Heart left ventricle (tissue), 16 donors: ENCODE measurements at regions not wholly inside any gene's neighbourhood (a gene's known extent, or its start where the extent isn't known, plus 50 kb on each side); places are given as distances from the start of the nearest gene placed in this dataset.

Experiments
- ATAC-seq, 4 donors: fragments of 200-7000 bp; cut with Tn5 transposase; one replicate each; pipeline ENCODE4 v1.9.1; 2020 to 2022; ENCODE audit warnings: moderate library complexity in 4 of 4, mild to moderate bottlenecking in 3 of 4, moderate number of reproducible peaks in 1 of 4
- DNase-seq, 5 donors: peaks; one replicate each; pipeline ENCODE4 v3.0.0-alpha.2; 2020
- H3K27ac ChIP-seq, 12 donors: fragments of 200-600 bp; sonication (generic) in 4 of 12; one replicate each; pipeline versions ENCODE4 v1.5.0 to v1.8.0; 2016 to 2022; ENCODE audit warnings: mild to moderate bottlenecking in 2 of 12
- H3K27me3 ChIP-seq, 9 donors: fragments of 200-600 bp; sonication (generic) in 2 of 9; one replicate each; pipeline versions ENCODE4 v1.5.1 to v1.8.0; 2016 to 2022; ENCODE audit warnings: mild to moderate bottlenecking in 3 of 9
- H3K36me3 ChIP-seq, 9 donors: fragments of 200-600 bp; sonication (generic) in 2 of 9; one replicate each; pipeline versions ENCODE4 v1.5.0 to v1.8.0; 2018 to 2022; ENCODE audit warnings: mild to moderate bottlenecking in 2 of 9
- H3K4me1 ChIP-seq, 12 donors: fragments of 200-600 bp; sonication (generic) in 4 of 12; one replicate each; pipeline versions ENCODE4 v1.5.0 to v1.8.0; 2016 to 2022; ENCODE audit warnings: mild to moderate bottlenecking in 3 of 12
- H3K4me3 ChIP-seq, 12 donors: fragments of 200-600 bp; sonication (generic) in 4 of 12; one replicate each; pipeline versions ENCODE4 v1.5.0 to v1.8.0; 2017 to 2022; ENCODE audit warnings: mild to moderate bottlenecking in 9 of 12, moderate library complexity in 4 of 12
- H3K9me3 ChIP-seq, 12 donors: fragments of 200-600 bp; sonication (generic) in 4 of 12; one replicate each; pipeline versions ENCODE4 v1.5.0 to v1.8.0; 2016 to 2022; ENCODE audit warnings: mild to moderate bottlenecking in 1 of 12
- POLR2A ChIP-seq, 2 donors: fragments of 450-650 bp; IDR thresholded peaks; one replicate each; pipeline ENCODE4 v1.6.1; 2017; ENCODE audit warnings: antibody characterized with exemption in 2 of 2, mild to moderate bottlenecking in 2 of 2, moderate library complexity in 2 of 2
- WGBS, 4 donors: extraction: QIAGEN DNeasy Blood & Tissue Kit in 2 of 4; methylation state at CpG; one replicate each; pipeline versions ENCODE4 v1.1.5 to v1.1.7; 2013 to 2018; 5-methylcytosine and 5-hydroxymethylcytosine counted together
- intact Hi-C, 10 donors: fragments of 100-400 bp; cut with DNase I; formaldehyde crosslinking; loops; one replicate each; pipeline versions ENCODE4 v1.11.1 to v1.14.2; 2022
- TF ChIP-seq, protein P1 (sequence below), 12 donors: fragments of 200-600 bp; sonication (generic) in 4 of 12; IDR thresholded peaks; one replicate each; pipeline versions ENCODE4 v1.5.0 to v1.8.0; 2018 to 2022; ENCODE audit warnings: antibody characterized with exemption in 12 of 12, mild to moderate bottlenecking in 5 of 12
- donor health status: ischemic (EF 13 %, LVEDD 7.1; RV severe dilation, severe dysfunction).
- donor health status: healthy with polysubstance abuse.
- donor health status: DM: no; HTN: yes; CAD: no.
- donor health status: DM: no; HTN: no; CAD: no.
- donor health status: ischemic (EF 25% LVEDD 6.9; RV normal size, moderate dysfunction).
- donor health status: ischemic (EF 25% LVEDD 5.7; RV mildly dilated, moderate dysfunction).
- donor health status: healthy.
- donor health status: DM: yes; HTN: yes; CAD: no.
- donor health status: ischemic (EF 35%, LVEDD 5.7; RV mildly dilated, moderate dysfunction).
- donor health status: nonischemic (EF 11% LVEDD 7.7; RV severe dilation, severe dysfunction).
- donor health status: DM: yes; HTN: yes; CAD: no.
- donor health status: PGD.
- donor health status: ischemic (EF 29% LVEDD 5.4; RV normal size, mild dysfunction).
- donor health status: nonischemic (EF 23%, LVEDD 6.1; RV moderate dilation, normal function).

DNA sequence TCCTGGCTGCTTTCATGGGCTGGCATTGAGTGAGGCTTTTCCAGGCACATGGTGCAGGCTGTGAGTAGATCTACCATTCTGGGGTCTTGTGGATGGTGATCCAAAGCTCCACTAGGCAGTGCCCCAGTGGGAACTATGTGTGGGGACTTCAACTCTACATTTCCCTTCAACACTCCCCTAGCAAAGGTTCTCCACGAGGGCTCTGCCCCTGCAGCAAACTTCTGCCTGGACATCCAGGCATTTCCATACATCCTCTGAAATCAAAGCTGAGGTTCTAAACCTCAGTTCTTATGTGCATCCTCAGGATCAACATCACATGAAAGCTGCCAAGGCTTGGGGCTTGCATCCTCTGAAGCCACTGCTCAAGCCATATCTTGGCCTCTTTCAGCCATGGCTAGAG lies 282.9 kb upstream of the ZPLD1 start:
- Histone ChIP-seq H3K9me3 (peaks cover 0 to 16% (median 0%) of the 10 kb centered on the region in 12 donors), H3K36me3 (no peaks in the 10 kb centered on the region), H3K27ac (no peak overlapping the region), H3K4me3 (no peak overlapping the region), H3K27me3 (no peaks in the 10 kb centered on the region), H3K4me1 (no peaks in the 10 kb centered on the region)
- ATAC-seq (no peak), DNase-seq (no peak)
- WGBS, 4 donors, result 79 to 86% (median 82%) methylated on average over 1 of the region's 1 CpG
- intact Hi-C loops, result no loop called here
- TF ChIP-seq, protein P1, sequence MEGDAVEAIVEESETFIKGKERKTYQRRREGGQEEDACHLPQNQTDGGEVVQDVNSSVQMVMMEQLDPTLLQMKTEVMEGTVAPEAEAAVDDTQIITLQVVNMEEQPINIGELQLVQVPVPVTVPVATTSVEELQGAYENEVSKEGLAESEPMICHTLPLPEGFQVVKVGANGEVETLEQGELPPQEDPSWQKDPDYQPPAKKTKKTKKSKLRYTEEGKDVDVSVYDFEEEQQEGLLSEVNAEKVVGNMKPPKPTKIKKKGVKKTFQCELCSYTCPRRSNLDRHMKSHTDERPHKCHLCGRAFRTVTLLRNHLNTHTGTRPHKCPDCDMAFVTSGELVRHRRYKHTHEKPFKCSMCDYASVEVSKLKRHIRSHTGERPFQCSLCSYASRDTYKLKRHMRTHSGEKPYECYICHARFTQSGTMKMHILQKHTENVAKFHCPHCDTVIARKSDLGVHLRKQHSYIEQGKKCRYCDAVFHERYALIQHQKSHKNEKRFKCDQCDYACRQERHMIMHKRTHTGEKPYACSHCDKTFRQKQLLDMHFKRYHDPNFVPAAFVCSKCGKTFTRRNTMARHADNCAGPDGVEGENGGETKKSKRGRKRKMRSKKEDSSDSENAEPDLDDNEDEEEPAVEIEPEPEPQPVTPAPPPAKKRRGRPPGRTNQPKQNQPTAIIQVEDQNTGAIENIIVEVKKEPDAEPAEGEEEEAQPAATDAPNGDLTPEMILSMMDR (IDR thresholded peaks at IDR 0.05), result no peak
- TF ChIP-seq POLR2A (IDR thresholded peaks at IDR 0.05), result no peak

DNA sequence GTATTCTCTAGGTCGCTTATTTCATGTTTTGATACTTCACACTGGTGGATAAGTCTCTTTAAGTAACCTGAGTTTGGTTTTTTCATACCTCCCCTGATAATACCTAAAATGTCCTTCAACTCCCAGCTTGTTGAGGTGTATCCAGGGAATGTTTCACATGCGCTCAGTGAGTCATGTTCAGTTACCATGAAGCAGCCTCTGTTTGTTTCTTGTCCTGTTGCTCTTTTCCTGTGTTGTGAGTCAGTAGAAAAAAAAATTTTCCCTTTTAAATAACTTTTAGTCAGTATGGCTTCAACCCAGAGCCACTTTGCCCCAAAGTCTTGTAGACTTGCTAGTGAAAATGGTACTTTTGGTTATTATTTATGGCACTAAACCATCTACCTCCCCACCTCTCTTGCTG lies 278.4 kb upstream of the ZPLD1 start:
- Histone ChIP-seq H3K36me3 (no peaks in the 10 kb centered on the region), H3K4me1 (no peaks in the 10 kb centered on the region), H3K27ac (no peak overlapping the region), H3K9me3 (peaks cover 0 to 12% (median 0%) of the 10 kb centered on the region in 12 donors), H3K4me3 (no peak overlapping the region), H3K27me3 (no peaks in the 10 kb centered on the region)
- DNase-seq (no peak), ATAC-seq (no peak)
- TF ChIP-seq POLR2A (IDR thresholded peaks at IDR 0.05), result no peak
- TF ChIP-seq, protein P1 (IDR thresholded peaks at IDR 0.05), result no peak
- intact Hi-C loops, result no loop called here
- WGBS, 4 donors, result 91 to 97% (median 92%) methylated on average over 2 of the region's 2 CpGs

DNA sequence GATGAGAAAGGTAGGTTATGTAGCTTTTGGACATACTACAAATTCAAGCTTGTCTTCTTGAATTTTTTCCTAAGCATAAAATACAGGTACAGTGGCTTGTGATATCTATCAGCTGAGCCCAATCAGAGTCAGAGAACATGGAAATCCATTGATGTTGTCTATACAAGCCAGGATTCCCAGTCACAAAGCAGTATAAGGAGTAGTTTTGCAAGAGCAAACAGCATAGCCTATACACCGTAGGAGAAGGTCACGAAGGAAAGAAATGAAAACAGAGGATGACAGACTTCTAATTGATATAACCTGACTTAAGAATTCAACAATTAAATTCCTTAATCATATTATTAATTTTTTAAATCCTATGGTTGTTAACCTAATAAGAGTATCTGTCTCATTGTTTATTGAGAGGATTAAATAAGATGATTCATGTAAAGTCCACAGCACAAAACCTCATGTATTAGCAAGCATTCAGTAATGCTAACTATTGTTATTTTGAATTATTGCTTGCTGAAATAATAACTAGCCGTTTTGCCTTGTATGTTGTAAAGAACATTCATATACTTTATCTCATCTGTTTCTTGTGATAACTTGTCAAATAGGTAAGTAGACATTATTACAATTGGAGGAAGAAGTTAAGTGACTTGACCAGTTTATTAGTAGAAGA lies 276.6 kb upstream of the ZPLD1 start:
- no peak for ATAC-seq
- TF ChIP-seq, protein P1 (IDR thresholded peaks at IDR 0.05), result no peak
- TF ChIP-seq POLR2A (IDR thresholded peaks at IDR 0.05), result no peak
- H3K27ac ChIP-seq, result no peak overlapping the region
- no peaks in the 10 kb centered on the region for H3K27me3 ChIP-seq
- intact Hi-C loops, result no loop called here
- no peak overlapping the region for H3K4me3 ChIP-seq
- DNase-seq, result no peak
- 92 to 96% (median 93%) methylated on average over 3 of the region's 3 CpGs for WGBS, 4 donors
- peaks cover 0 to 4% (median 0%) of the 10 kb centered on the region in 12 donors for H3K9me3 ChIP-seq
- no peaks in the 10 kb centered on the region for H3K36me3 ChIP-seq
- peaks cover 0 to 11% (median 4%) of the 10 kb centered on the region in 12 donors for H3K4me1 ChIP-seq

DNA sequence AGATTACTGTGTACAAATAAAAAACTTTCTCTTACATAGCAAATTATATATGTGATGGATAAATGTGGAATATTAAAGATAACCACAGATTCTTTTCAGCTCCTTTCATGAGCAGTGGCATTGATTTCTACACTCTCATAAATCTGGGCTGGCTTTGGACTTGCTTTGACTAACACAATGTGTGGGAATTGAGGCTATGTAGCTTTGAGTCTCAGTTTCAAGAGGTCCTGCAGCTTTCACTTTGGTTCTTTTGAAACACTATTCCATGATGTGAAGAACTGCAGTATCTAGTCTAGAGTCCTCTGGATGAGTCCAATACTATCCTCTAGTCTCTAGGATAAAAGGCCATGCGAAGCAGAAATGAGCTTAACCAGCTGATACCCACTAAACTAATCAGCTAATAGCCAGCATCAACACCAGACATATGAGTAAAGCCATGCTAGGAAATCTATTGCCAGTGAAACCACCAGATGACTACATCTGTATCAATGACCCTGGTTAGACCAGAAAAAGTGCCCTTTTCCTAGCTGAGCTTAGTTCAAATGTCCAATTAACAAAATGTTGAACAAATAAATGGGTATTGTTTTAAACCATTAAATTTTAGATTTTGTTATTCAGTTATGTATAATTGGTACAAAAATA lies 274.9 kb upstream of the ZPLD1 start:
- ATAC-seq, result no peak
- Histone ChIP-seq H3K27ac (no peak overlapping the region), H3K9me3 (no peaks in the 10 kb centered on the region), H3K27me3 (no peaks in the 10 kb centered on the region), H3K36me3 (no peaks in the 10 kb centered on the region), H3K4me1 (peaks cover 0 to 18% (median 9%) of the 10 kb centered on the region in 12 donors), H3K4me3 (no peak overlapping the region)
- no peak for DNase-seq
- intact Hi-C loops, result no loop called here
- no peak for TF ChIP-seq POLR2A (IDR thresholded peaks at IDR 0.05)
- TF ChIP-seq, protein P1 (IDR thresholded peaks at IDR 0.05), result no peak
- whole genome bisulfite sequencing, 4 donors, result 97 to 100% (median 99%) methylated on average over 1 of the region's 1 CpG
